Endothelial cell of umbilical vein (primary cell): ENCODE measurements at regions not wholly inside any gene's neighbourhood (a gene's known extent, or its start where the extent isn't known, plus 50 kb on each side); places are given as distances from the start of the nearest gene placed in this dataset.
A peak's percentile ranks its signal among the peaks of the same experiment; 100 is the strongest.

Experiments
- BruUV-seq: library from RNA; stranded (reverse); fragments of 400-500 nt; replicated peaks from 2 replicates; lab custom pipeline; 2021; lab: Mats Ljungman, UMichigan
- CTCF ChIA-PET: fragments of 300-600, 350-600 bp; sonication (Branson Sonifier 250); formaldehyde crosslinking; loops from one replicate; lab custom pipeline; 2021; ENCODE audit warnings: antibody characterized with exemption, inconsistent platforms; lab: Charles Lee
- POLR2A ChIA-PET: fragments of 300-600, 350-600 bp; sonication (Branson Sonifier 250); formaldehyde crosslinking; loops from one replicate; lab custom pipeline; 2021; ENCODE audit warnings: antibody characterized with exemption, inconsistent platforms; lab: Charles Lee
- DNase-seq: peaks from one replicate; pipeline ENCODE4 v3.0.0-alpha.2; 2011; ENCODE audit warnings: low read depth, low spot score
- FAIRE-seq: peaks from 2 replicates; lab custom pipeline; 2011; peaks lifted over from hg19 to GRCh38; lab: Jason Lieb, UNC
- H2AFZ ChIP-seq: 2 replicates; pipeline ENCODE4 v1.6.0; 2012; ENCODE audit warnings: low read depth, low read length, control low read depth, inconsistent platforms
- H3K27ac ChIP-seq: 2 replicates; pipeline ENCODE4 v1.5.1; 2011; ENCODE audit warnings: low read depth, mild to moderate bottlenecking, control low read depth, low read length, moderate library complexity; ENCODE audit not compliant: insufficient read depth
- H3K27me3 ChIP-seq, 2 experiments: 2 replicates each; pipeline versions ENCODE4 v1.6.0 to v1.6.1; 2011; ENCODE audit warnings: low read length in 2 of 2, mixed read lengths in 1 of 2; ENCODE audit not compliant: control insufficient read depth in 2 of 2, insufficient read depth in 2 of 2
- H3K36me3 ChIP-seq, 2 experiments: 2 replicates in 1 of 2; 3 replicates in 1 of 2; pipeline ENCODE4 v1.5.1; 2011; ENCODE audit warnings: low read length in 2 of 2, mild to moderate bottlenecking in 1 of 2, moderate library complexity in 1 of 2; ENCODE audit not compliant: control insufficient read depth in 2 of 2, insufficient read depth in 2 of 2; ENCODE audit errors: extremely low read depth in 1 of 2
- H3K4me1 ChIP-seq: 3 replicates; pipeline ENCODE4 v1.5.1; 2011; ENCODE audit warnings: mild to moderate bottlenecking, low read length; ENCODE audit not compliant: control insufficient read depth, insufficient read depth; ENCODE audit errors: extremely low read depth
- H3K4me2 ChIP-seq: 2 replicates; pipeline ENCODE4 v1.6.1; 2011; ENCODE audit warnings: low read length, control low read depth, mixed read lengths; ENCODE audit not compliant: insufficient read depth
- H3K4me3 ChIP-seq, 3 experiments: fragments of 200-600 bp in 1 of 3; sonication (generic), shearing (Covaris generic) in 1 of 3; replicated peaks in 1 of 3; 2 replicates each; pipeline ENCODE4 v1.5.1; 2011 to 2016; ENCODE audit warnings: control low read depth in 3 of 3, low read length in 3 of 3, mild to moderate bottlenecking in 2 of 3, inconsistent platforms in 1 of 3, low read depth in 1 of 3, moderate library complexity in 1 of 3; ENCODE audit not compliant: insufficient read depth in 1 of 3
- H3K79me2 ChIP-seq: 2 replicates; pipeline ENCODE4 v1.6.0; 2012; ENCODE audit warnings: low read length, inconsistent platforms; ENCODE audit not compliant: control insufficient read depth, insufficient read depth
- H3K9ac ChIP-seq: replicated peaks from 2 replicates; pipeline ENCODE3; 2011; ENCODE audit warnings: low read length, control low read depth; ENCODE audit not compliant: insufficient read depth; ENCODE audit errors: extremely low read depth
- H3K9me1 ChIP-seq: replicated peaks from 3 replicates; pipeline ENCODE4 v1.6.0; 2011; ENCODE audit warnings: mild to moderate bottlenecking, low read length; ENCODE audit not compliant: control insufficient read depth, insufficient read depth; ENCODE audit errors: extremely low read depth
- H3K9me3 ChIP-seq: replicated peaks from 2 replicates; pipeline ENCODE4 v1.5.1; 2012; ENCODE audit warnings: low read length, inconsistent platforms; ENCODE audit not compliant: control insufficient read depth, insufficient read depth
- H4K20me1 ChIP-seq: replicated peaks from 2 replicates; pipeline ENCODE3; 2011; ENCODE audit warnings: mild to moderate bottlenecking, low read length; ENCODE audit not compliant: control insufficient read depth, insufficient read depth; ENCODE audit errors: extremely low read depth
- CTCF ChIP-seq, 2 donors: IDR thresholded peaks; 1 replicate in 1 of 2; 2 replicates in 1 of 2; pipeline ENCODE4 v1.5.1; 2011; ENCODE audit warnings: low read length in 2 of 2, mild to moderate bottlenecking in 2 of 2, moderate library complexity in 2 of 2, control low read depth in 1 of 2, inconsistent platforms in 1 of 2, low read depth in 1 of 2; ENCODE audit not compliant: insufficient read depth in 1 of 2; ENCODE audit errors: extremely low read depth in 1 of 2
- EZH2 ChIP-seq: IDR thresholded peaks from 2 replicates; pipeline ENCODE4 v1.6.1; 2012; ENCODE audit warnings: borderline replicate concordance, low read depth, mild to moderate bottlenecking, moderate library complexity, low read length, inconsistent platforms; ENCODE audit not compliant: severe bottlenecking
- FOS ChIP-seq: IDR thresholded peaks from 2 replicates; pipeline ENCODE4 v1.6.1; 2011; ENCODE audit warnings: mild to moderate bottlenecking, low read length, moderate library complexity, borderline replicate concordance; ENCODE audit not compliant: insufficient read depth
- GATA2 ChIP-seq: IDR thresholded peaks from 2 replicates; pipeline ENCODE4 v1.7.0; 2011; ENCODE audit warnings: low read depth, mild to moderate bottlenecking, moderate library complexity, mixed read lengths, low read length; ENCODE audit not compliant: insufficient read length, insufficient read depth
- JUN ChIP-seq: IDR thresholded peaks from 2 replicates; pipeline ENCODE4 v1.6.1; 2011; ENCODE audit warnings: borderline replicate concordance, low read depth; ENCODE audit not compliant: insufficient read length, insufficient read depth
- MAX ChIP-seq: IDR thresholded peaks from 2 replicates; pipeline ENCODE4 v1.6.1; 2011; ENCODE audit not compliant: insufficient read depth, insufficient read length
- MYC ChIP-seq: IDR thresholded peaks from one replicate; pipeline ENCODE4 v1.6.1; 2011; ENCODE audit warnings: mild to moderate bottlenecking, low read depth, low read length
- POLR2A ChIP-seq: IDR thresholded peaks from 2 replicates; pipeline ENCODE4 v1.6.1; 2012; ENCODE audit warnings: low read depth, mild to moderate bottlenecking, control low read depth, low read length
- POLR2AphosphoS5 ChIP-seq: IDR thresholded peaks from 2 replicates; pipeline ENCODE4 v1.6.1; 2012; ENCODE audit warnings: low read depth, mild to moderate bottlenecking, control low read depth, low read length, moderate library complexity; ENCODE audit not compliant: insufficient read depth
- dilution Hi-C: fragments of 300-500 bp; cut with MboI; formaldehyde crosslinking; loops from one replicate; pipeline ENCODE4 v1.15.0; 2019; ENCODE audit warnings: low sequenced_read_pairs; ENCODE audit not compliant: extremely low pct_ligation_motif_present
- intact Hi-C: fragments of 100-400 bp; cut with micrococcal nuclease; formaldehyde crosslinking; loops from one replicate; pipeline ENCODE4 v1.10.0; 2022

GRCh38 chr1:208743361-208743760 lies 499.2 kb upstream of the PLXNA2 start:
- Histone ChIP-seq H3K79me2 (no peaks in the 10 kb centered on the region), H4K20me1 (no peaks in the 10 kb centered on the region), H2AFZ (no peak overlapping the region), H3K27me3 (no peaks in the 10 kb centered on the region), H3K36me3 (no peaks in the 10 kb centered on the region), H3K9me3 (no peaks in the 10 kb centered on the region), H3K9ac (no peak overlapping the region), H3K4me3 (no peak overlapping the region), H3K9me1 (no peaks in the 10 kb centered on the region), H3K4me1 (no peaks in the 10 kb centered on the region), H3K4me2 (no peak overlapping the region), H3K27ac (no peak overlapping the region)
- dilution Hi-C loops (no loop called here), intact Hi-C loops (no loop called here)
- FAIRE-seq (no peak), DNase-seq (no peak)
- ChIA-PET CTCF (no interaction called here), POLR2A (no interaction called here)
- no TSS peak for BruUV-seq
- no peak for TF ChIP-seq FOS
- no peak for TF ChIP-seq MAX
- no peak for TF ChIP-seq CTCF (IDR thresholded peaks at IDR 0.05; ENCODE audit: extremely low read depth in 1 of 2, insufficient read depth in 1 of 2, low read depth in 1 of 2, low read length in 2 of 2)

GRCh38 chr1:208747979-208748378 lies 503.8 kb upstream of the PLXNA2 start:
- POLR2A ChIA-PET, result no interaction called here
- H3K27me3 ChIP-seq, result no peaks in the 10 kb centered on the region
- H2AFZ ChIP-seq, result no peak overlapping the region
- no peaks in the 10 kb centered on the region for H3K79me2 ChIP-seq
- H3K9me3 ChIP-seq, result no peaks in the 10 kb centered on the region
- H3K4me1 ChIP-seq, result no peaks in the 10 kb centered on the region
- no peaks in the 10 kb centered on the region for H3K9me1 ChIP-seq
- no peak for TF ChIP-seq EZH2
- TF ChIP-seq POLR2A, result no peak
- TF ChIP-seq POLR2AphosphoS5, result no peak
- TF ChIP-seq MYC, result no peak
- no peak for TF ChIP-seq JUN
- TF ChIP-seq MAX, result no peak
- TF ChIP-seq GATA2, result no peak
- no peak for TF ChIP-seq FOS
- TF ChIP-seq CTCF (IDR thresholded peaks at IDR 0.05; ENCODE audit: extremely low read depth in 1 of 2, insufficient read depth in 1 of 2, low read depth in 1 of 2, low read length in 2 of 2), result no peak
- CTCF ChIA-PET, result interaction anchor here (0.6 kb wide), 1 partner anchor 250 kb away, joined by 3 read pairs; no protein-coding TSS in a partner anchor
- dilution Hi-C loops (no loop called here), intact Hi-C loops (no loop called here)
- DNase-seq (peak; percentile 16), FAIRE-seq (no peak)
- H3K9ac ChIP-seq, result no peak overlapping the region
- no TSS peak for BruUV-seq
- no peak overlapping the region for H3K27ac ChIP-seq
- H4K20me1 ChIP-seq, result no peaks in the 10 kb centered on the region
- no peak overlapping the region for H3K4me3 ChIP-seq
- no peak overlapping the region for H3K4me2 ChIP-seq
- H3K36me3 ChIP-seq, result no peaks in the 10 kb centered on the region
